ENCODE measurements at regions not wholly inside any gene's neighbourhood (a gene's known extent, or its start where the extent isn't known, plus 50 kb on each side); places are given as distances from the start of the nearest gene placed in this dataset.
A peak's percentile ranks its signal among the peaks of the same experiment; 100 is the strongest.

GRCh38 chr1:244995602-244996400, 131.5 kb upstream of the HNRNPU start:
- Histone ChIP-seq H3K9ac (ENCODE audit: insufficient read depth in 1 of 2, low read length in 2 of 2) (no peak overlapping the region), H3K27me3 (ENCODE audit: control insufficient read depth in 3 of 3, insufficient read depth in 3 of 3, low read length in 2 of 3) (no peaks in the 10 kb centered on the region), H3K4me1 (ENCODE audit: control insufficient read depth in 5 of 5, insufficient read depth in 5 of 5, low read length in 5 of 5) (peaks cover 0 to 2% (median 0%) of the 10 kb centered on the region in 5 donors), H3K4me3 (no peak overlapping the region), H3K36me3 (ENCODE audit: control insufficient read depth in 4 of 4, insufficient read depth in 4 of 4, low read length in 4 of 4) (peaks cover 0 to 3% (median 0%) of the 10 kb centered on the region in 4 donors), H3K27ac (ENCODE audit: low read depth in 1 of 2, low read length in 1 of 2) (peak overlapping the region in 1 of 2 donors; percentile 45), H3K9me3 (ENCODE audit: control insufficient read depth in 4 of 4, insufficient read depth in 3 of 4, low read length in 3 of 4) (no peaks in the 10 kb centered on the region)
- no peak for TF ChIP-seq CTCF (IDR thresholded peaks at IDR 0.05; ENCODE audit: control extremely low read depth, extremely low read depth)
- no peak for ATAC-seq (ENCODE audit: insufficient read depth, low FRiP score)
- no peak for DNase-seq
- 73 to 89% methylated on average over 11 of the region's 11 CpGs for WGBS, 2 donors

GRCh38 chr1:244992833-244993232, 128.5 kb upstream of the HNRNPU start:
- Histone ChIP-seq H3K27me3 (ENCODE audit: control insufficient read depth in 3 of 3, insufficient read depth in 3 of 3, low read length in 2 of 3) (no peaks in the 10 kb centered on the region), H3K4me3 (no peak overlapping the region), H3K9ac (ENCODE audit: insufficient read depth in 1 of 2, low read length in 2 of 2) (no peak overlapping the region), H3K4me1 (ENCODE audit: control insufficient read depth in 5 of 5, insufficient read depth in 5 of 5, low read length in 5 of 5) (peaks cover 0 to 2% (median 0%) of the 10 kb centered on the region in 5 donors), H3K9me3 (ENCODE audit: control insufficient read depth in 4 of 4, insufficient read depth in 3 of 4, low read length in 3 of 4) (no peaks in the 10 kb centered on the region), H3K27ac (ENCODE audit: low read depth in 1 of 2, low read length in 1 of 2) (no peak overlapping the region), H3K36me3 (ENCODE audit: control insufficient read depth in 4 of 4, insufficient read depth in 4 of 4, low read length in 4 of 4) (peaks cover 0 to 3% (median 0%) of the 10 kb centered on the region in 4 donors)
- 54 to 97% methylated on average over 1 of the region's 1 CpG for WGBS, 2 donors
- DNase-seq = no peak
- TF ChIP-seq CTCF (IDR thresholded peaks at IDR 0.05; ENCODE audit: control extremely low read depth, extremely low read depth) = no peak
- ATAC-seq (ENCODE audit: insufficient read depth, low FRiP score) = no peak

GRCh38 chr1:244989813-244990212, 125.5 kb upstream of the HNRNPU start:
- no peak for ATAC-seq (ENCODE audit: insufficient read depth, low FRiP score)
- DNase-seq = no peak
- 89 to 91% methylated on average over 7 of the region's 7 CpGs for WGBS, 2 donors
- Histone ChIP-seq H3K4me1 (ENCODE audit: control insufficient read depth in 5 of 5, insufficient read depth in 5 of 5, low read length in 5 of 5) (no peaks in the 10 kb centered on the region), H3K27ac (ENCODE audit: low read depth in 1 of 2, low read length in 1 of 2) (no peak overlapping the region), H3K4me3 (no peak overlapping the region), H3K9ac (ENCODE audit: insufficient read depth in 1 of 2, low read length in 2 of 2) (no peak overlapping the region), H3K27me3 (ENCODE audit: control insufficient read depth in 3 of 3, insufficient read depth in 3 of 3, low read length in 2 of 3) (no peaks in the 10 kb centered on the region), H3K9me3 (ENCODE audit: control insufficient read depth in 4 of 4, insufficient read depth in 3 of 4, low read length in 3 of 4) (no peaks in the 10 kb centered on the region), H3K36me3 (ENCODE audit: control insufficient read depth in 4 of 4, insufficient read depth in 4 of 4, low read length in 4 of 4) (peaks cover 0 to 2% (median 0%) of the 10 kb centered on the region in 4 donors)
- TF ChIP-seq CTCF (IDR thresholded peaks at IDR 0.05; ENCODE audit: control extremely low read depth, extremely low read depth) = no peak

Measured in lung (tissue), 11 donors.